GM12891 (cell line): ENCODE measurements at regions not wholly inside any gene's neighbourhood (a gene's known extent, or its start where the extent isn't known, plus 50 kb on each side); places are given as distances from the start of the nearest gene placed in this dataset.

Experiments
- PAX5 ChIP-seq: IDR thresholded peaks from 2 replicates; pipeline ENCODE4 v1.6.1; 2011; ENCODE audit warnings: low read length, moderate library complexity, mild to moderate bottlenecking; ENCODE audit not compliant: insufficient read depth, severe bottlenecking
- POLR2A ChIP-seq: IDR thresholded peaks from 2 replicates; pipeline ENCODE4 v1.6.1; 2011; ENCODE audit warnings: low read depth, low read length, control low read depth
- POLR2AphosphoS5 ChIP-seq: IDR thresholded peaks from 2 replicates; pipeline ENCODE4 v1.6.1; 2011; ENCODE audit warnings: low read depth, low read length, control low read depth
- POU2F2 ChIP-seq: IDR thresholded peaks from 2 replicates; pipeline ENCODE4 v1.6.1; 2011; ENCODE audit warnings: low read depth, mild to moderate bottlenecking, control low read depth, low read length, moderate library complexity
- TAF1 ChIP-seq: IDR thresholded peaks from 2 replicates; pipeline ENCODE4 v1.6.1; 2011; ENCODE audit warnings: low read depth, low read length, control low read depth

DNA sequence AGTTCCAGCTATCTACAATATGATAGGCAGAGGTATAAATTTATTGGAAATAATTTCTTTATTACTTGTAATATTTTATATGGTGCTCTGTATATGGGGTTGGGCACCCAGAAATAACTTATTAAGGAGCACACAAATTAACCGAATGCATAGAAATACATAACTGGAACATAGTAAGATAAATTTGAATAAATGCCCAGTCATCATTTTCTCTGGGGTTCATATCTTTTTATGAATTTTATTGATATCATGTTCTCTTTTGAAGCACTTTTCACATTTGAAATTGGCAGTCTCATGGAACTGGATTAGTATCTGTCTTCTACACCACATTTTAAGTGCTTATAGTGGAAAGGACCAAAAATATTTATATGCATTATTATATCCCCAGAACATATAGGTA, 122.0 kb downstream of the PCDH7 start:
- TF ChIP-seq POLR2A: no peak
- TF ChIP-seq PAX5: no peak
- no peak for TF ChIP-seq TAF1
- TF ChIP-seq POLR2AphosphoS5: no peak
- no peak for TF ChIP-seq POU2F2
